ENCODE measurements at regions not wholly inside any gene's neighbourhood (a gene's known extent, or its start where the extent isn't known, plus 50 kb on each side); places are given as distances from the start of the nearest gene placed in this dataset.

- FAIRE-seq = no peak
- H3K9ac ChIP-seq (replicated peaks in 1 of 4; ENCODE audit: extremely low read depth in 1 of 4, low read depth in 3 of 4, low read length in 3 of 4) = no peak overlapping the region
- peaks cover 0 to 13% (median 3%) of the 10 kb centered on the region in 4 experiments; a peak in 2 of 7 replicates for H3K4me1 ChIP-seq (replicated peaks in 1 of 4; ENCODE audit: control insufficient read depth in 3 of 4, insufficient read depth in 4 of 4, low read length in 3 of 4)
- POLR2A ChIA-PET (ENCODE audit: partially characterized antibody) = no interaction called here
- no peak overlapping the region for H2BK12ac ChIP-seq (ENCODE audit: low read depth, low read length)
- H2BK20ac ChIP-seq (ENCODE audit: low read length) = no peak overlapping the region
- H4K5ac ChIP-seq (ENCODE audit: insufficient read length, low read depth, low read length) = peak overlapping the region; percentile 85
- H3K36me3 ChIP-seq (ENCODE audit: control insufficient read depth in 2 of 4, insufficient read depth in 4 of 4, low read length in 3 of 4) = peaks cover 0 to 11% (median 0%) of the 10 kb centered on the region in 4 experiments; a peak in 1 of 8 replicates
- no peak overlapping the region for H3K4ac ChIP-seq (replicated peaks; ENCODE audit: insufficient read length, low read depth, low read length)
- no peak overlapping the region for H2BK15ac ChIP-seq (ENCODE audit: low read length)
- H4K20me1 ChIP-seq (replicated peaks in 1 of 2; ENCODE audit: control insufficient read depth in 1 of 2, insufficient read depth in 2 of 2, low read length in 2 of 2) = no peaks in the 10 kb centered on the region
- H3K23ac ChIP-seq (ENCODE audit: insufficient read length) = no peak overlapping the region
- TF ChIP-seq EP300 (IDR thresholded peaks at IDR 0.05; ENCODE audit: borderline replicate concordance in 1 of 2, low read depth in 2 of 2, low read length in 2 of 2) = no peak
- no peak for TF ChIP-seq RAD21 (IDR thresholded peaks at IDR 0.05 in 1 of 2, conservative IDR thresholded peaks at IDR 0.05 in 1 of 2; ENCODE audit: low read depth in 2 of 2, low read length in 2 of 2)
- no peak for TF ChIP-seq CTBP2 (IDR thresholded peaks at IDR 0.05; ENCODE audit: borderline replicate concordance, insufficient read depth, insufficient read length, low read length)
- TF ChIP-seq E2F6 (IDR thresholded peaks at IDR 0.05) = no peak
- TF ChIP-seq CBX5 (IDR thresholded peaks at IDR 0.05; ENCODE audit: low read depth, low read length) = no peak
- TF ChIP-seq KDM1A (IDR thresholded peaks at IDR 0.05; ENCODE audit: borderline replicate concordance, low read length) = no peak
- no peak for TF ChIP-seq KDM4A (IDR thresholded peaks at IDR 0.05; ENCODE audit: low read depth, low read length, severe bottlenecking)
- TF ChIP-seq CBX8 (IDR thresholded peaks at IDR 0.05; ENCODE audit: borderline replicate concordance, low read depth, low read length) = no peak
- no peaks in the 10 kb centered on the region for H3K27me3 ChIP-seq (replicated peaks in 1 of 4; ENCODE audit: control insufficient read depth in 3 of 4, extremely low read depth in 1 of 4, insufficient read depth in 3 of 4, low read length in 3 of 4)
- no peak overlapping the region for H3K14ac ChIP-seq (ENCODE audit: insufficient read length)
- CTCF ChIA-PET (ENCODE audit: partially characterized antibody) = interaction anchor here (0.7 kb wide), 1 partner anchor 19 kb away, joined by 3 read pairs; no protein-coding TSS in a partner anchor
- H3K27ac ChIP-seq (ENCODE audit: low read depth, low read length) = no peak overlapping the region
- DNase-seq (ENCODE audit: low read depth in 1 of 2, low spot score in 2 of 2) = no peak
- no peak overlapping the region for H4K8ac ChIP-seq (ENCODE audit: extremely low read depth, insufficient read depth, low read length)
- H3K18ac ChIP-seq (ENCODE audit: extremely low read depth, low read length) = no peak overlapping the region
- peak overlapping the region; percentile 11 to 27; a peak in 3 of 4 replicates for H3K4me2 ChIP-seq (ENCODE audit: insufficient read depth in 1 of 2, low read depth in 2 of 2, low read length in 2 of 2)
- 0 out of 8 replicates have a peak overlapping the region, but pooled peaks of 1 of the 4 experiments have one; percentile 2 for H3K4me3 ChIP-seq (ENCODE audit: extremely low read depth in 1 of 4, insufficient read depth in 2 of 4, low read depth in 3 of 4, low read length in 4 of 4)
- WGBS, 2 experiments (ENCODE audit: extremely low coverage in 1 of 2, insufficient coverage in 1 of 2, insufficient read length in 1 of 2, insufficient replicate concordance in 2 of 2, low coverage in 1 of 2, low lambda C conversion rate in 2 of 2, missing lambda C conversion rate in 1 of 2) = 25% methylated on average over 2 of the region's 2 CpGs; no CpG with 5 or more reads in 1 of the 2 experiments
- H2AFZ ChIP-seq (ENCODE audit: low read length) = no peak overlapping the region
- H3K23me2 ChIP-seq (ENCODE audit: low read depth, low read length) = no peaks in the 10 kb centered on the region
- H3K56ac ChIP-seq (replicated peaks; ENCODE audit: insufficient read length, low read depth, low read length) = no peak overlapping the region
- H3K79me2 ChIP-seq (ENCODE audit: control insufficient read depth in 1 of 2, insufficient read depth in 2 of 2, low read length in 2 of 2) = no peaks in the 10 kb centered on the region
- no peak overlapping the region for H4K91ac ChIP-seq (replicated peaks; ENCODE audit: insufficient read length, low read length)
- no peaks in the 10 kb centered on the region for H3K79me1 ChIP-seq (ENCODE audit: low read depth, low read length)
- no peak overlapping the region for H2AK5ac ChIP-seq (ENCODE audit: low read depth, low read length)
- peak overlapping the region; percentile 38 for H2BK120ac ChIP-seq (replicated peaks; ENCODE audit: low read depth, low read length)
- H2BK5ac ChIP-seq (ENCODE audit: low read depth, low read length) = peak overlapping the region; percentile 26; the same call in 1 of the 2 replicates
- no peaks in the 10 kb centered on the region for H3K9me3 ChIP-seq (ENCODE audit: insufficient read depth in 2 of 2, low read depth in 1 of 2, low read length in 1 of 2)
Observed at GRCh38 chr6:97771372-97771771, 488.4 kb upstream of the MMS22L start.
